Fibroblast of mammary gland (primary cell): ENCODE measurements at regions not wholly inside any gene's neighbourhood (a gene's known extent, or its start where the extent isn't known, plus 50 kb on each side); places are given as distances from the start of the nearest gene placed in this dataset.

Experiments used
- DNase-seq: peaks from one replicate; pipeline ENCODE4 v3.0.0-alpha.2; 2010; ENCODE audit warnings: low read depth
- H3K4me3 ChIP-seq: 2 replicates; pipeline ENCODE4 v1.5.1; 2011; ENCODE audit warnings: low read depth, mild to moderate bottlenecking, low read length, moderate library complexity; ENCODE audit not compliant: control insufficient read depth
- CTCF ChIP-seq: conservative IDR thresholded peaks from 2 replicates; pipeline ENCODE4 v1.5.1; 2011; ENCODE audit warnings: low read depth, low read length, inconsistent platforms; ENCODE audit not compliant: control insufficient read depth, insufficient read depth

GRCh38 chr1:72705921-72706320 lies 423.6 kb upstream of the NEGR1 start:
- no peak for TF ChIP-seq CTCF
- H3K4me3 ChIP-seq = no peak overlapping the region
- DNase-seq = no peak

- no peak for DNase-seq
- H3K4me3 ChIP-seq = no peak overlapping the region
- no peak for TF ChIP-seq CTCF
Observed at GRCh38 chr1:72704841-72705477, 422.6 kb upstream of the NEGR1 start.

GRCh38 chr1:72697410-72697809 lies 415.1 kb upstream of the NEGR1 start:
- no peak overlapping the region for H3K4me3 ChIP-seq
- no peak for DNase-seq
- TF ChIP-seq CTCF = no peak

GRCh38 chr1:72693899-72694298 lies 411.6 kb upstream of the NEGR1 start:
- TF ChIP-seq CTCF = no peak
- no peak overlapping the region for H3K4me3 ChIP-seq
- DNase-seq = no peak

GRCh38 chr1:72693376-72693775 lies 411.0 kb upstream of the NEGR1 start:
- no peak for TF ChIP-seq CTCF
- no peak for DNase-seq
- H3K4me3 ChIP-seq = no peak overlapping the region

- TF ChIP-seq CTCF = no peak
- DNase-seq = peak; percentile 15
- no peak overlapping the region for H3K4me3 ChIP-seq
Observed at GRCh38 chr1:72690871-72691270, 408.5 kb upstream of the NEGR1 start.

GRCh38 chr1:72678683-72679082 lies 396.3 kb upstream of the NEGR1 start:
- no peak for TF ChIP-seq CTCF
- DNase-seq = no peak
- H3K4me3 ChIP-seq = no peak overlapping the region
